GM12873 (cell line): ENCODE measurements at regions not wholly inside any gene's neighbourhood (a gene's known extent, or its start where the extent isn't known, plus 50 kb on each side); places are given as distances from the start of the nearest gene placed in this dataset.

Source experiments
- TF ChIP-seq, protein P1 (sequence below): IDR thresholded peaks from 2 replicates; pipeline ENCODE4 v1.5.1; 2012; ENCODE audit warnings: low read depth, mild to moderate bottlenecking, moderate library complexity, low read length, control low read depth; ENCODE audit not compliant: insufficient read depth; ENCODE audit errors: missing control alignments

DNA sequence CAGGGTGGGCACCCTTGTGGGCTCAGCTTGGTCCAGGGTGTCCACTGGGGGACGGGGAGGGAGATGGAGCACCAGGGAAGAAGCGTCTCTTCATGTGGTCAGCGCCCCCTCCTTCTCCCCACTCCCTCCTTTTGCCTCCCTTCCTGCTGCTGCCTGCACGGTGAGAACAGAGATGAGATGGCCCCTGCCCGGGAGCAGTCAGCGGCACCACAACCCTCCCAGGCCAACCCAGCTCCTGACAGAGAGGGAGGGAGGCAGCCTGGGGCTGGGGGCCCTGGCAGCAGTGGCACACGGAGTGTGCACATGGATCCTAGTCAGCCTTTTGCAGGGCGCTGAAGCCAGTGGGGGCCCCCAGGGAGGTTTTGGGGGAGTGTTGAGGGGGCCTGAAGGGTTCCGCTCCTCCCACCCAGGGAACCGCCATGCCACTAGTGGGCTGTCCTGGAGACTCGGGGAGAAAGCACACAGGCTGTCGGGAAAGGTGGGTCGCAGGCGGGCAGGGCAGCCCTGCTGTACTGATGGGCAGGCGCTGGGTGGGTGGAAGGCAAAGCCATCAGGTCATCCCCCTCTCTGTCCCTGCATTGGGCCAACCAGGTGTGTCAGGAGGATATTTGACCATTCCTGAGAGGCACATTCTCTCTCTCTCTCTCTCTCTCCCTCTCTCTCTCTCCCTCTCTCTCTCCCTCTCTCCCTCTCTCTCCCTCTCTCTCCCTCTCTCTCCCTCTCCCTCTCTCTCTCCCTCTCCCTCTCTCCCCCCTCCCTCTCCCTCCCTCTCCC lies 94.3 kb upstream of the BHLHE23 start:
- TF ChIP-seq, protein P1, sequence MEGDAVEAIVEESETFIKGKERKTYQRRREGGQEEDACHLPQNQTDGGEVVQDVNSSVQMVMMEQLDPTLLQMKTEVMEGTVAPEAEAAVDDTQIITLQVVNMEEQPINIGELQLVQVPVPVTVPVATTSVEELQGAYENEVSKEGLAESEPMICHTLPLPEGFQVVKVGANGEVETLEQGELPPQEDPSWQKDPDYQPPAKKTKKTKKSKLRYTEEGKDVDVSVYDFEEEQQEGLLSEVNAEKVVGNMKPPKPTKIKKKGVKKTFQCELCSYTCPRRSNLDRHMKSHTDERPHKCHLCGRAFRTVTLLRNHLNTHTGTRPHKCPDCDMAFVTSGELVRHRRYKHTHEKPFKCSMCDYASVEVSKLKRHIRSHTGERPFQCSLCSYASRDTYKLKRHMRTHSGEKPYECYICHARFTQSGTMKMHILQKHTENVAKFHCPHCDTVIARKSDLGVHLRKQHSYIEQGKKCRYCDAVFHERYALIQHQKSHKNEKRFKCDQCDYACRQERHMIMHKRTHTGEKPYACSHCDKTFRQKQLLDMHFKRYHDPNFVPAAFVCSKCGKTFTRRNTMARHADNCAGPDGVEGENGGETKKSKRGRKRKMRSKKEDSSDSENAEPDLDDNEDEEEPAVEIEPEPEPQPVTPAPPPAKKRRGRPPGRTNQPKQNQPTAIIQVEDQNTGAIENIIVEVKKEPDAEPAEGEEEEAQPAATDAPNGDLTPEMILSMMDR: no peak

DNA sequence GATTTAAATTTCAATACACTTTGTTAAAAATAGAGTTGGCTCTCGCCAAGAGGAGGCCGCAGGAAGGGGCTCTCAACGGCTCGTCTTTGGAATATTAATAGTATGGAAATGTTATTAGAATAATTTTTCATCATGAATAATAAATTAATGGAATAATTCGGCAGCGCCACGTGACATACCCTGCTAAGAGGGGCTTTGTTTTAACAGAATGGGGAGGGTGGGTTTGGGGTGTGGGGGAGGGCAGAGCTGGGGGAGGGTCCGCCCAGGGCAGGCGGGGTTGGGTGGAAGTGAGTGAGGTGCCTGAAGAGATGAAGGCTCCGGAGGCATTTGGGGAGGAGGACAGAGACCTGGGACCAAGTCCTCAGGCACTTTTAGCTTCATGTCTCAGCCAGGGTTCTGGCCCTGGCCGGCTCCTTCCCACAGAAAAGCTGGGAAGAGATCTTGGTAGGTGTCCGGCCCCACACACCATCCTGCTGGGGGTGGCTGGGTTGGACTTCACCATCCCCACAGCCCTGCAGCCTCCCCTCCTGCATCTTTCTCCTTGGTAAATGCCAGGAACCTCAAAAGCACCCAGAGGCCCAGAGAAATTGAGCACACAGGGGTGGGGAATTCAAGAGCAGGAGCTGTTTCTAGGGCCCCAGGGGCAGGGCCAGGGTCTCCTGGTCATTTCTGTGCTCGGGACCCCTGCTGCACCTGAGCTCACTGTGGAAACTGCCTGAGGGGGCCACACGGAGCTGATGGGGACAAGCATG lies 93.6 kb upstream of the BHLHE23 start:
- TF ChIP-seq, protein P1: no peak

DNA sequence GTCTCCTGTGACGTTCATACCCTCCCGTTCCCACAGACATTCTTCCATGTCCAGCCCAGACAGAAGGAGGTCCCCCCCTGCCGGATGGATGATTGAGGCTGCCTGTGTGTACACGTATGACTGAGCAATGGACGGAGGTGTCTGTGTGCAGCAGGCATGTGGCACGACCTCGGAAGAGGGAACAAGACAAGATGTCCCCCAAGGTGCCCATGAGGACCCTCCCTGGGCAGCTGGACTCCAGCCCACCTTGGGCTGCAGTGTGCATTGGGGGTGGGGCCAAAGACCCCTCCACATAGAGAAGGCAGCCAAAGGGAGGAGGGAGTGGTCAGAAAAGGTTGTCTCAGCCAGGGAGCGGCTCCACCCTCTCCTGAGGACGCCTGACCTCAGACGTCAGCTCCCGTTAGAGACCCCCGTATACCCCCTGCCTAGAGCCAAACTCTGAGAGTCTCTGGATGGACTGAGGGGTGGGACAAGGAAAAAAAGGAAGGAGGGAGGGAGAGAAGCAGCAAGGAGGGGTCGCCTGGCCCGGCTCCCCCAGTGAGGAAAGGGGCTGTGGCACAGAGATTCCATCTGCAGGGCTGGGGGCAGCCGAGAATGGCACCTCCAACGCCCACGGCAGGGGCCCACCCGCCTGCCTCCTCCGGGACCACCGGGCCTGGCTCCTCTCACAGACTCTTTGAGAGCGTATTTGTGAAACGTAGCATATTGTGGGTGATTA lies 92.9 kb upstream of the BHLHE23 start:
- TF ChIP-seq, protein P1: no peak

DNA sequence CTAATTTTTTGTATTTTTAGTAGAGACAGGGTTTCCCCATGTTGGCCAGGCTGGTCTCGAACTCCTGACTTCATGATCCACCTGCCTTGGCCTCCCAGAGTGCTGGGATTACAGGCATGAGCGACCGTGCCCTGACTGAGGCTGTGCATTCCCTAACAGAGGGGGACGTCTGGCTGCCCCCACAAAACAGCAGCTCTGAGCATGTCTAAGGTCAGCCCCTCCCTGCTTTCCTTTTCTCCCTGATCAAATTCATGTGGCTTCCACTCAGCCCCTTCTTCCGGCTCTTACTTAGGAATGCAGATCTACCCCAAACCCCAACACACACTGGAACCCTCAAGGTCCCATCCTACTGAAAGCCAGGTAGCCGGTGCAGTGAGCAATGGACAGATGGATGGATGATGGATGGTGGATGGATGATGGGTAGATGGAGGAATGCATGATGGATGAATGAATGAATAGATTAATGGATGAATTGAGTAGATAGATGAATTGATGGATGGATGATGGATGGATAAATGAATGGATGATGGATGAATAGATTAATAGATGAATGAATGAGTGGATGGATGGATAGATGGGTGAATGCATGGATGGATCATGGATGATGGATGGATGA lies 91.5 kb upstream of the BHLHE23 start:
- TF ChIP-seq, protein P1: no peak

DNA sequence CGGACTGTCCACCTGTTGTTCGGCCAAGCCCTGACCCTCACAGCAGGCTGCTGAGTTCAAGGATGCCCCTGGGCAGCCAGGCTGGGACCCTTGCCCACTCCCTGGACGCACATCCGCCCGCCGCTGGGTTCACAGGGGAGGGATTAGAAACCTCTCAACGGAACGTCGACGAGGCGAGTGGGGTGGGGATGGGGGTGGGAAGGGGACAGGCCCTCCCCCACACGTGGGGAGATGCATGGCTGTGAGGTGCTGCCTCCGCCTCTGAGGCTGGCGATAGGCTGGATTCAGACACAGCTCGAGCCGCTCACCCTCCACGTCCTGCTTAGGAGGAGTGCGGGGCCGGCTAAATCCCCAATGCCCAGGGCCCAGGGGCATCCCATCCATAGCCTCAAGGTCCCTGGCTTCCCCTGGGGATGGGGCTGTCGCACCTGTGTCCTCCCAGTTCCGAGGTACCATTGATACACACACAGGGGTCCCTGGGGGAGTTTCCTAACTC lies 90.6 kb upstream of the BHLHE23 start:
- TF ChIP-seq, protein P1: no peak

DNA sequence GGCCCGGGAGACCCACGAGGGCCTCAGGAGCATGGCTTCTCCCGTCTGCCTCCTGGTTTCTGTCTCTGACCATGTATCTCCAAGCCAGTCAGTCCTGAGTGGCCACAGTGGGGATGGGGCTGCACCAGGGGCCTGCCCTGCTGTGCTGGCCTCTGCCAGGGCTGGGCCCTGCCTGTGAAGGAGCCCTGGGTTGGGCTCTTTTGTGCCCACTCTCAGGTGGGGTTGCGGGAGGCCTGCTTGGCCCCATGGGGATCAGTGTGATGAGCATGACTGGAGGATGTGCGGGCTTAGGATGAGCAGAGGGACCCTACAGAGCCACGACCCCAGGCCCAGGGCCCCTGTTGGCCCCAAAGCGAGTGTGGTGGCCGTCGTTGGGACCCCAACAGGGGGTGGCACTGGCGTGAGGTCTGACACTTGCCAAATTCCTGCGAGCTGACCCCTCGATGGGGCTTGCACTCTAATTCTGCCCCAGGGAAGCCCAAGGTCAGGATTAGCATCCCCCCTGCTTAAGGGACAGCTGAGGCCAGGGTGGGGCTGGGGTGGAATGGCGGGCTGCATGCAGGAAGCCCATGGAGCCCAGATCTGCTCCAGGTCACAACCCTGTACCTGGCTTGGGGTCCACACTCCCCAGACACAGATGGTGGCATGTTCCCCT lies 90.0 kb upstream of the BHLHE23 start:
- TF ChIP-seq, protein P1: no peak
